ENCODE measurements at regions not wholly inside any gene's neighbourhood (a gene's known extent, or its start where the extent isn't known, plus 50 kb on each side); places are given as distances from the start of the nearest gene placed in this dataset.

GRCh38 chr20:11337361-11338130 is 580.1 kb upstream of the BTBD3 start:
- TF ChIP-seq CTCF (conservative IDR thresholded peaks at IDR 0.05) (no peak), EZH2 (IDR thresholded peaks at IDR 0.05; ENCODE audit: low read depth) (no peak)
